GM21423 (cell line): ENCODE measurements at regions not wholly inside any gene's neighbourhood (a gene's known extent, or its start where the extent isn't known, plus 50 kb on each side); places are given as distances from the start of the nearest gene placed in this dataset.
"Not testable (repeated sequence)": the region's sequence is repeated elsewhere in the genome, so short reads cannot be mapped to it uniquely, and the experiment has no call there.

Source experiments
- ATAC-seq: cut with Tn5 transposase; IDR thresholded peaks from one replicate; pipeline ENCODE4 v1.9.1; 2021; ENCODE audit warnings: mild to moderate bottlenecking, moderate library complexity; ENCODE audit not compliant: unreplicated experiment

- ATAC-seq = not testable (repeated sequence)
Measured at GRCh38 chr7:55743454-55743717, 119.2 kb downstream of the SEPTIN14 start.

GRCh38 chr7:55742651-55743453 is 119.7 kb downstream of the SEPTIN14 start:
- not testable (repeated sequence) for ATAC-seq

GRCh38 chr7:55741721-55742631 is 120.6 kb downstream of the SEPTIN14 start:
- ATAC-seq = not testable (repeated sequence)

- not testable (repeated sequence) for ATAC-seq
Measured at GRCh38 chr7:55740633-55741250, 121.8 kb downstream of the SEPTIN14 start.

- ATAC-seq = not testable (repeated sequence)
Measured at GRCh38 chr7:55740053-55740452, 122.5 kb downstream of the SEPTIN14 start.

GRCh38 chr7:55736641-55737221 is 125.8 kb downstream of the SEPTIN14 start:
- not testable (repeated sequence) for ATAC-seq

- no peak for ATAC-seq
Measured at GRCh38 chr7:55733241-55734140, 129.1 kb downstream of the SEPTIN14 start.

- no peak for ATAC-seq
Measured at GRCh38 chr7:55731931-55732330, 130.6 kb downstream of the SEPTIN14 start.

GRCh38 chr7:55730197-55730596 is 132.4 kb downstream of the SEPTIN14 start:
- ATAC-seq = no peak

GRCh38 chr7:55723621-55723941 is 139.0 kb downstream of the SEPTIN14 start:
- no peak for ATAC-seq

GRCh38 chr7:55722874-55723620 is 139.5 kb downstream of the SEPTIN14 start:
- ATAC-seq = peak; percentile 99

GRCh38 chr7:55721004-55721403 is 141.5 kb downstream of the SEPTIN14 start:
- not testable (repeated sequence) for ATAC-seq

GRCh38 chr7:55715247-55715867 is 143.1 kb upstream of the VOPP1 start:
- ATAC-seq = not testable (repeated sequence)

GRCh38 chr7:55714370-55714769 is 142.1 kb upstream of the VOPP1 start:
- ATAC-seq = not testable (repeated sequence)

GRCh38 chr7:55710312-55710711 is 138.0 kb upstream of the VOPP1 start:
- not testable (repeated sequence) for ATAC-seq

GRCh38 chr7:55708028-55708427 is 135.7 kb upstream of the VOPP1 start:
- not testable (repeated sequence) for ATAC-seq

- ATAC-seq = not testable (repeated sequence)
Measured at GRCh38 chr7:55707410-55707809, 135.1 kb upstream of the VOPP1 start.

GRCh38 chr7:55706451-55707195 is 134.3 kb upstream of the VOPP1 start:
- not testable (repeated sequence) for ATAC-seq
